22Rv1 (cell line): ENCODE measurements at regions not wholly inside any gene's neighbourhood (a gene's known extent, or its start where the extent isn't known, plus 50 kb on each side); places are given as distances from the start of the nearest gene placed in this dataset.

Experiments
- H3K27ac ChIP-seq: fragments of 450-650 bp; 2 replicates; pipeline ENCODE4 v1.5.1; 2017
- CTCF ChIP-seq: fragments of 450-650 bp; IDR thresholded peaks from 2 replicates; pipeline ENCODE4 v1.5.1; 2017; ENCODE audit warnings: mild to moderate bottlenecking
- ZFX ChIP-seq: fragments of 450-650 bp; IDR thresholded peaks from 2 replicates; pipeline ENCODE4 v1.6.1; 2017; ENCODE audit warnings: antibody characterized with exemption, borderline replicate concordance

DNA sequence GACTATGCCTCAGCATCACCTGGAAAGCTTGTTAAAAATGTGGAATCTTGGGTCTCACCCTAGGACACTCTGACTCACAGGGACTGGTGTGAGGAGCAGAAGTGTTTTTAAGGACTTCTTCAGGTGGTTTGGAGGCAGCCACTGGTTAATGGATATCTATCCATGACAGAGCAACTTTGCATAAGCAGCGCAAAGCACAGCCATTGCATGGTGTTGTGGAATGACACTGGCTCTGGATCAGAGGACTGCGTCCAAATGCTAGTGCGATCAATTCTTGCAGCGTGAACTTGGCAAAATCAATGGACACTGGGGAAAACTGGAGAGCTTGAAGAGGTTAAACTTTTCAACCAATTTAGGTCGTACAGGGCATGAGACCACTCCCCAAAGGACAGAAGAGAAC, 116.8 kb upstream of the FAM78B start:
- H3K27ac ChIP-seq: no peak overlapping the region
- TF ChIP-seq CTCF (no peak), ZFX (no peak)

DNA sequence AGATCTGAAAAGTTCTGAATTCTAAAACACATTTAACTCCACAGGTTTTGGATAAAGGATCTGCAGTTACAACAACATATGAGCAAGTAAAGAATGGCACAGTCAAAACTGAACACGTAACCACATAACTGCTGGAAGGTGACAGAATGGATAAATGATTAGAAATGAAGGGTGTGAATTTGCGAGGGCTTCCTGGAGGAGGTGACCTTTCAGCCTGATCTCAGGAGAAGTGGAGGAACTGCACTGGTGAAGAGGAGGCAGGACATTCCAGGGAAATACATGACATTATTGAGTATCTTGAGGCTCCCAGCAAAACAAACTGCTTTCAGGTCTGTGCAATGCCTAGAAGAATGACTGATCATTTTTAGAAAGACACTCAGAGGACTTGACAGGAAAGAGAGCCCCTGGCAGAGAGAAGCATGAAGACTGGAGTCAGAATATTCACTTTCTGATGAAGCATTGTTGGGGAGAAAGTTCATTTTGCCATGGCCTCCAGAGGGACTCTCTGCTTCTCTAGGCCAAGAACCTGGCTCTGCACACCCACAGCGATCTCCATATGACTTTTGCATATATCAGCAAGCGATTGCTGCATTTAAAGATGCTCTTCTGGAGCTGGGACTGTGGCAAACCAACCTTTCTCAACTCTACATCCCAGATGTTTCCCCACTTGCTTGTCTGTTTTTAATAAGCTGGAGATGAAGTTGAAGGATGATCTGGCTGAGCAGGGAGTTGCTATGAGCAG, 122.7 kb upstream of the FAM78B start:
- TF ChIP-seq CTCF (no peak), ZFX (no peak)

DNA sequence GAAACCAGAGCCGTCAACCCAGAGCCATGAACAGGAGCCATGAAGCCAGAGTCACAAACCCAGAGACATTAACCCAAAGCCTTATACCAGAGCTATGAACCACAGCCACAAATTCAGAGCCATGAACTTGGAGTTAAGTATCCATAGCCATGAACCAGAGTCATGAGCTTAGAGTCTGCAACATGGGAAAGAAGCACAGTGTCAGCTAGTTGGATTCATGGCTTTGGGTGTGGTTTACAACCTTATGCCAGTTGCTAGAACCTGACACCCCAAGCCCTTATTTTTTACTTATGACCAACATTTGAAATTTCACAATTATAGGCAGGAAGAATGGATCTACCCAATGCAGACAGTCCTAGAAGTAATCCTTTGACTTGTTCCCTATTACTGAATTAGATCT, 128.9 kb upstream of the FAM78B start:
- TF ChIP-seq ZFX: no peak
- TF ChIP-seq CTCF: no peak
- no peak overlapping the region for H3K27ac ChIP-seq

More for the DNA sequence above, 122.7 kb upstream of the FAM78B start:
- no peak overlapping the region for H3K27ac ChIP-seq

GRCh38 chr1:166297993-166298392, 131.2 kb upstream of the FAM78B start:
- TF ChIP-seq ZFX (no peak), CTCF (no peak)
- H3K27ac ChIP-seq: no peak overlapping the region

DNA sequence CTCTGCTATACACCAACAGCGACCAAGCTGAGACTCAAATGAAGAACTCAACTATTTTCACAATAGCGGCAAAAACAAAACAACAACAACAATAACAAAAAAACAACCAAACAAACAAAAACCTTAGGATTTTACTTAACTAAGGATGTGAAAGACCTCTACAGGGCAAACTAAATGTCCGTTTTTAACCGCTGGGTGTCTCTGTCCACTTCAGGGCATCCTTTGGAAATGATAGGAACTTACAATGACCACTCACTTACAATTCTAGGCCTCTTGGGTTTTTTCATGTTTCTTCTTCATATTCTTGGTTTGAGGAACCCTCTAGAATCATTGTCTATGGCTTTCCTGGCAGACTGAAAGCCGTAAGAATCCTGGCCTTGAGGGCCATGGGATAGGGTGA, 134.0 kb upstream of the FAM78B start:
- H3K27ac ChIP-seq: no peak overlapping the region
- no peak for TF ChIP-seq CTCF
- no peak for TF ChIP-seq ZFX

GRCh38 chr1:166302989-166303758, 136.4 kb upstream of the FAM78B start:
- TF ChIP-seq CTCF (no peak), ZFX (no peak)
- no peak overlapping the region for H3K27ac ChIP-seq

GRCh38 chr1:166304131-166304530, 137.3 kb upstream of the FAM78B start:
- H3K27ac ChIP-seq: no peak overlapping the region
- TF ChIP-seq CTCF: no peak
- no peak for TF ChIP-seq ZFX
